GM12878 (cell line): ENCODE measurements at regions not wholly inside any gene's neighbourhood (a gene's known extent, or its start where the extent isn't known, plus 50 kb on each side); places are given as distances from the start of the nearest gene placed in this dataset.

Source experiments
- ATAC-seq: fragments of 200-7000 bp; cut with Tn5 transposase; 3 replicates; pipeline ENCODE4 v1.9.1; 2020; ENCODE audit warnings: mild to moderate bottlenecking, moderate library complexity
- BruUV-seq: library from RNA; stranded (reverse); fragments of 400-500 nt; replicated peaks from 2 replicates; lab custom pipeline; 2021; lab: Mats Ljungman, UMichigan
- CTCF ChIA-PET: fragments of 300-600 bp; sonication (Branson Sonifier 250); formaldehyde crosslinking; extraction: SDS; loops from one replicate; lab custom pipeline; 2021; ENCODE audit warnings: inconsistent platforms; lab: Yijun Ruan, JAX
- POLR2A ChIA-PET: fragments of 350-600 bp; formaldehyde crosslinking; extraction: SDS; loops from one replicate; lab custom pipeline; 2021; ENCODE audit warnings: inconsistent platforms; lab: Charles Lee
- RAD21 ChIA-PET: fragments of 300-600 bp; sonication (Branson Sonifier 250); formaldehyde crosslinking; loops from one replicate; lab custom pipeline; 2023; ENCODE audit warnings: antibody characterized with exemption; ENCODE audit not compliant: unreplicated experiment; lab: Charles Lee
- SMC1A ChIA-PET: fragments of 300-600 bp; sonication (Branson Sonifier 250); formaldehyde crosslinking; loops from one replicate; lab custom pipeline; 2023; ENCODE audit not compliant: unreplicated experiment, uncharacterized antibody; lab: Charles Lee
- DNase-seq: peaks from one replicate; pipeline ENCODE4 v3.0.0-alpha.2; 2011; ENCODE audit warnings: low read depth, low spot score
- FAIRE-seq: peaks from 3 replicates; lab custom pipeline; 2011; peaks lifted over from hg19 to GRCh38; lab: Jason Lieb, UNC
- H2AFZ ChIP-seq: 2 replicates; pipeline ENCODE4 v1.6.0; 2011; ENCODE audit warnings: low read depth, low read length, control low read depth; ENCODE audit not compliant: control insufficient read depth
- H3K27ac ChIP-seq: 2 replicates; pipeline ENCODE4 v1.5.1; 2011; ENCODE audit warnings: control low read depth; ENCODE audit not compliant: control insufficient read depth, insufficient read depth
- H3K27me3 ChIP-seq, 2 experiments: replicated peaks in 1 of 2; 2 replicates each; pipeline versions ENCODE4 v1.6.0 to v1.6.1; 2011; ENCODE audit warnings: low read length in 1 of 2; ENCODE audit not compliant: control insufficient read depth in 2 of 2, insufficient read depth in 2 of 2
- H3K36me3 ChIP-seq, 2 experiments: 2 replicates each; pipeline ENCODE4 v1.5.1; 2011; ENCODE audit warnings: low read length in 1 of 2; ENCODE audit not compliant: control insufficient read depth in 2 of 2, insufficient read depth in 2 of 2
- H3K4me1 ChIP-seq: 2 replicates; pipeline ENCODE4 v1.6.1; 2011; ENCODE audit warnings: mild to moderate bottlenecking, low read length, moderate library complexity, mixed read lengths; ENCODE audit not compliant: control insufficient read depth, insufficient read depth
- H3K4me2 ChIP-seq: 2 replicates; pipeline ENCODE4 v1.6.0; 2011; ENCODE audit warnings: control low read depth; ENCODE audit not compliant: control insufficient read depth, insufficient read depth
- H3K4me3 ChIP-seq: fragments of 200-600 bp; sonication (generic); 2 replicates; pipeline ENCODE4 v1.5.1; 2016
- H3K79me2 ChIP-seq: 2 replicates; pipeline ENCODE4 v1.6.0; 2011; ENCODE audit warnings: low read length; ENCODE audit not compliant: control insufficient read depth, insufficient read depth
- H3K9ac ChIP-seq: 2 replicates; pipeline ENCODE4 v1.8.0; 2011; ENCODE audit warnings: low read length, control low read depth, mixed read lengths; ENCODE audit not compliant: control insufficient read depth, insufficient read depth
- H3K9me3 ChIP-seq: replicated peaks from 3 replicates; pipeline ENCODE4 v1.5.1; 2011; ENCODE audit warnings: mild to moderate bottlenecking, low read length; ENCODE audit not compliant: control insufficient read depth, insufficient read depth
- H4K20me1 ChIP-seq: 2 replicates; pipeline ENCODE4 v1.6.0; 2011; ENCODE audit not compliant: control insufficient read depth, insufficient read depth
- DPF2 ChIP-seq: fragments of 450-650 bp; IDR thresholded peaks from 2 replicates; pipeline ENCODE4 v1.6.1; 2017; ENCODE audit warnings: mild to moderate bottlenecking
- PAX8 ChIP-seq: fragments of 450-650 bp; IDR thresholded peaks from 2 replicates; pipeline ENCODE4 v1.6.1; 2017; ENCODE audit warnings: mild to moderate bottlenecking, moderate library complexity
- RAD21 ChIP-seq: IDR thresholded peaks from 2 replicates; pipeline ENCODE4 v1.6.1; 2011; ENCODE audit warnings: mild to moderate bottlenecking, low read depth, low read length, moderate library complexity; ENCODE audit not compliant: insufficient read depth
- SIN3A ChIP-seq: IDR thresholded peaks from 2 replicates; pipeline ENCODE4 v1.6.1; 2012; ENCODE audit warnings: low read depth, low read length, improper control_type of control experiment
- SMC3 ChIP-seq: IDR thresholded peaks from 2 replicates; pipeline ENCODE4 v1.6.1; 2011; ENCODE audit warnings: low read length, improper control_type of control experiment, borderline replicate concordance
- WGBS: methylation state at CpG from one replicate; pipeline ENCODE4 v1.1.6; 2016; ENCODE audit warnings: low lambda C conversion rate; ENCODE audit not compliant: insufficient replicate concordance, insufficient coverage; ENCODE audit errors: missing lambda C conversion rate; 5-methylcytosine and 5-hydroxymethylcytosine counted together
- in situ Hi-C: fragments of 300-500 bp; cut with MboI; formaldehyde crosslinking; loops from 9 replicates; pipeline ENCODE4 v1.14.3; 2018; ENCODE audit warnings: mixed read lengths
- intact Hi-C: fragments of 100-400 bp; cut with micrococcal nuclease; formaldehyde crosslinking; loops from one replicate; pipeline ENCODE4 v1.14.2; 2022; ENCODE audit not compliant: unreplicated experiment
- TF ChIP-seq, protein P1 (sequence below), 3 experiments: IDR thresholded peaks in 2 of 3; conservative IDR thresholded peaks in 1 of 3; 2 replicates each; pipeline ENCODE4 v1.5.1; 2011; ENCODE audit warnings: low read depth in 3 of 3, low read length in 3 of 3, mild to moderate bottlenecking in 3 of 3, control low read depth in 2 of 3, moderate library complexity in 2 of 3, inconsistent platforms in 1 of 3, mixed read lengths in 1 of 3; ENCODE audit not compliant: control insufficient read depth in 2 of 3, insufficient read depth in 1 of 3; ENCODE audit errors: extremely low read depth in 1 of 3

DNA sequence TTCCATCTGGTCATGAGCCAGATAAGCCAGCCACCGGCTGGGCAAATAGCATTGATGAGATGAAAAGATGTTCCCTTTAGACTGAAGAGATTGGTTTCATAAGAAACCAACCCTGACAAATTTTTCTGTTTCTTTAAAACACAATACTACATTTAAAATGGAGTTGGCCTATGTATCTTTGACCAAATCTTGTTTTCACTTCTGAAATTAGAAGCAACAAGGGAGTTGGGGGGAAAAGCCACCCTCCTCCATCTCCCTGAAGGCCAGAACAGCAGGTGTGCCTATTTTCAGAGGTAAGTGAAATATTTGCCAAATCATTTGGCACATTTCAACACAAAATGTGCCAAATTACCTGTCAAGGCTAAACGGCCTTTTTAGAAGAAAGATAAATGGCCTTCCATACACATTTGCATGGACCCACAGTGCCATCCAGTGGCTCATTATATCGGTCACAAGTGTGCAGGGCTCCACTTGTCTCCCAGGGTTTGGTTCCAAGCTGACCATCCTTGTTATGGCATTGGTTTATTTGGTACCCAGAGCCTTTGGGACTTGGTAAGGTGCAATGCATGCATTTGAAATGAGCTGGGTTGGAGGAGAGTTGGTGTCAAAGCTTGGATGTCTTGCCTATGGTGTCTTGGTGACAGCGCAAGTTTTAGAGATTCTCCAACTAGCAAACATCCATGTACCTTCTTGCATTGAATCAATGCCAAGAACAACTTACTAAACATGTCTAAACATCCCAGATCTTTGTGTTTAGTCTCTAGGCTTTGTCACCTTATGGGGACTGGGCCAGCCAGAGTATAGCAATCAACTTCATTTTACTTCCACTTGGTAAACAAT, 372.0 kb upstream of the KIF2A start:
- in situ Hi-C loops, result no loop called here
- Histone ChIP-seq H4K20me1 (no peaks in the 10 kb centered on the region), H3K27me3 (no peaks in the 10 kb centered on the region), H3K36me3 (no peaks in the 10 kb centered on the region), H3K79me2 (no peaks in the 10 kb centered on the region), H3K4me1 (no peaks in the 10 kb centered on the region), H3K9me3 (no peaks in the 10 kb centered on the region), H3K4me2 (no peak overlapping the region), H2AFZ (no peak overlapping the region), H3K4me3 (no peak overlapping the region), H3K9ac (no peak overlapping the region), H3K27ac (no peak overlapping the region)
- intact Hi-C loops, result loop anchor here (2.0 to 10.0 kb wide), 5 partner anchors 279 to 1257 kb away; partner anchors contain the start of gene SMIM15
- 39% methylated on average over 4 of the region's 4 CpGs for WGBS
- TF ChIP-seq, protein P1, sequence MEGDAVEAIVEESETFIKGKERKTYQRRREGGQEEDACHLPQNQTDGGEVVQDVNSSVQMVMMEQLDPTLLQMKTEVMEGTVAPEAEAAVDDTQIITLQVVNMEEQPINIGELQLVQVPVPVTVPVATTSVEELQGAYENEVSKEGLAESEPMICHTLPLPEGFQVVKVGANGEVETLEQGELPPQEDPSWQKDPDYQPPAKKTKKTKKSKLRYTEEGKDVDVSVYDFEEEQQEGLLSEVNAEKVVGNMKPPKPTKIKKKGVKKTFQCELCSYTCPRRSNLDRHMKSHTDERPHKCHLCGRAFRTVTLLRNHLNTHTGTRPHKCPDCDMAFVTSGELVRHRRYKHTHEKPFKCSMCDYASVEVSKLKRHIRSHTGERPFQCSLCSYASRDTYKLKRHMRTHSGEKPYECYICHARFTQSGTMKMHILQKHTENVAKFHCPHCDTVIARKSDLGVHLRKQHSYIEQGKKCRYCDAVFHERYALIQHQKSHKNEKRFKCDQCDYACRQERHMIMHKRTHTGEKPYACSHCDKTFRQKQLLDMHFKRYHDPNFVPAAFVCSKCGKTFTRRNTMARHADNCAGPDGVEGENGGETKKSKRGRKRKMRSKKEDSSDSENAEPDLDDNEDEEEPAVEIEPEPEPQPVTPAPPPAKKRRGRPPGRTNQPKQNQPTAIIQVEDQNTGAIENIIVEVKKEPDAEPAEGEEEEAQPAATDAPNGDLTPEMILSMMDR (IDR thresholded peaks at IDR 0.05 in 2 of 3, conservative IDR thresholded peaks at IDR 0.05 in 1 of 3; ENCODE audit: control insufficient read depth in 2 of 3, extremely low read depth in 1 of 3, insufficient read depth in 1 of 3, low read depth in 3 of 3, low read length in 3 of 3), result peak; percentile 43 to 54 (median 52); a peak in 4 of 6 replicates
- TF ChIP-seq SIN3A (no peak), DPF2 (no peak), SMC3 (peak; percentile 48), RAD21 (peak; percentile 70), PAX8 (no peak)
- SMC1A ChIA-PET, result interaction anchor here (1.0 to 1.5 kb wide), 5 partner anchors 19 to 921 kb away, joined by 3 to 4 read pairs (median 3); no protein-coding TSS in a partner anchor
- CTCF ChIA-PET, result interaction anchor here (0.8 to 1.5 kb wide), 5 partner anchors 10 to 974 kb away, joined by 3 to 6 read pairs (median 3); no protein-coding TSS in a partner anchor
- peak; percentile 83 for ATAC-seq
- RAD21 ChIA-PET, result interaction anchor here (0.9 to 1.1 kb wide), 2 partner anchors 878 to 975 kb away, joined by 3 read pairs; no protein-coding TSS in a partner anchor
- POLR2A ChIA-PET, result no interaction called here
- FAIRE-seq, result peak; percentile 70
- no TSS peak for BruUV-seq
- peak; percentile 7 for DNase-seq
